ENCODE measurements at regions not wholly inside any gene's neighbourhood (a gene's known extent, or its start where the extent isn't known, plus 50 kb on each side); places are given as distances from the start of the nearest gene placed in this dataset.

- TF ChIP-seq FOXM1 (IDR thresholded peaks at IDR 0.05; ENCODE audit: borderline replicate concordance) (no peak), FOXK2 (IDR thresholded peaks at IDR 0.05) (no peak), SP1 (IDR thresholded peaks at IDR 0.05) (no peak), NFRKB (IDR thresholded peaks at IDR 0.05) (no peak), ELF4 (IDR thresholded peaks at IDR 0.05) (no peak)
These were observed 351.7 kb downstream of the TCERG1L start for GRCh38 chr10:130959752-130960195.

All from HEK293T (cell line).